ENCODE measurements at regions not wholly inside any gene's neighbourhood (a gene's known extent, or its start where the extent isn't known, plus 50 kb on each side); places are given as distances from the start of the nearest gene placed in this dataset.

- TF ChIP-seq CTCF (IDR thresholded peaks at IDR 0.05 in 4 of 5, conservative IDR thresholded peaks at IDR 0.05 in 1 of 5) (no peak), POLR2A (IDR thresholded peaks at IDR 0.05) (no peak)
Observed at GRCh38 chr9:129500161-129500862, 120.6 kb downstream of the C9orf50 start.
